H1 (cell line): ENCODE measurements at regions not wholly inside any gene's neighbourhood (a gene's known extent, or its start where the extent isn't known, plus 50 kb on each side); places are given as distances from the start of the nearest gene placed in this dataset.

Experiments used
- CTCF ChIA-PET: fragments of 300-600 bp; sonication (Branson Sonifier 250); formaldehyde crosslinking; loops from one replicate; lab custom pipeline; 2021; ENCODE audit not compliant: partially characterized antibody; lab: Charles Lee
- POLR2A ChIA-PET: fragments of 300-600 bp; sonication (Branson Sonifier 250); formaldehyde crosslinking; loops from one replicate; lab custom pipeline; 2021; ENCODE audit warnings: inconsistent platforms; ENCODE audit not compliant: partially characterized antibody; lab: Charles Lee
- DNase-seq, 2 experiments: peaks; one replicate each; pipeline versions ENCODE4 v3.0.0 to v3.0.0-alpha.2; 2010 to 2022; ENCODE audit warnings: low spot score in 2 of 2, low read depth in 1 of 2, mixed read lengths in 1 of 2
- FAIRE-seq: peaks from 2 replicates; lab custom pipeline; 2011; peaks lifted over from hg19 to GRCh38; lab: Jason Lieb, UNC
- H2AFZ ChIP-seq: 2 replicates; pipeline ENCODE4 v1.8.1; 2012; ENCODE audit warnings: low read length, inconsistent platforms
- H2AK5ac ChIP-seq: 2 replicates; pipeline ENCODE4 v1.6.1; 2013; ENCODE audit warnings: low read depth, low read length
- H2BK120ac ChIP-seq: replicated peaks from 2 replicates; pipeline ENCODE3; 2013; ENCODE audit warnings: low read depth, low read length, inconsistent platforms
- H2BK12ac ChIP-seq: 2 replicates; pipeline ENCODE4 v1.6.1; 2013; ENCODE audit warnings: low read depth, low read length
- H2BK15ac ChIP-seq: 2 replicates; pipeline ENCODE4 v1.6.1; 2013; ENCODE audit warnings: low read length
- H2BK20ac ChIP-seq: 2 replicates; pipeline ENCODE4 v1.6.1; 2013; ENCODE audit warnings: low read length
- H2BK5ac ChIP-seq: 2 replicates; pipeline ENCODE4 v1.6.1; 2013; ENCODE audit warnings: low read depth, low read length
- H3K14ac ChIP-seq: 2 replicates; pipeline ENCODE4 v1.6.1; 2013; ENCODE audit warnings: inconsistent platforms; ENCODE audit not compliant: insufficient read length
- H3K18ac ChIP-seq: 2 replicates; pipeline ENCODE4 v1.6.1; 2013; ENCODE audit warnings: low read length; ENCODE audit errors: extremely low read depth
- H3K23ac ChIP-seq: 2 replicates; pipeline ENCODE4 v1.6.1; 2013; ENCODE audit warnings: inconsistent platforms; ENCODE audit not compliant: insufficient read length
- H3K23me2 ChIP-seq: 2 replicates; pipeline ENCODE4 v1.6.1; 2013; ENCODE audit warnings: low read depth, low read length
- H3K27ac ChIP-seq: 2 replicates; pipeline ENCODE4 v1.6.1; 2011; ENCODE audit warnings: low read depth, low read length, inconsistent platforms
- H3K27me3 ChIP-seq, 4 experiments: replicated peaks in 1 of 4; 1 replicate in 1 of 4; 2 replicates in 3 of 4; pipeline versions ENCODE4 v1.6.1 to v1.8.1; 2011 to 2013; ENCODE audit warnings: low read length in 3 of 4, mild to moderate bottlenecking in 3 of 4, inconsistent platforms in 2 of 4, mixed read lengths in 2 of 4, moderate library complexity in 1 of 4; ENCODE audit not compliant: control insufficient read depth in 3 of 4, insufficient read depth in 3 of 4; ENCODE audit errors: extremely low read depth in 1 of 4
- H3K36me3 ChIP-seq, 4 experiments: 2 replicates each; pipeline versions ENCODE4 v1.6.1 to v1.8.1; 2011 to 2013; ENCODE audit warnings: mild to moderate bottlenecking in 4 of 4, low read length in 3 of 4, moderate library complexity in 2 of 4, control low read depth in 1 of 4, inconsistent platforms in 1 of 4; ENCODE audit not compliant: insufficient read depth in 4 of 4, control insufficient read depth in 2 of 4
- H3K4ac ChIP-seq: replicated peaks from 2 replicates; pipeline ENCODE3; 2013; ENCODE audit warnings: low read length, low read depth, mixed read lengths, inconsistent platforms; ENCODE audit not compliant: insufficient read length
- H3K4me1 ChIP-seq, 4 experiments: replicated peaks in 1 of 4; 1 replicate in 1 of 4; 2 replicates in 3 of 4; pipeline versions ENCODE4 v1.6.1 to v1.8.1; 2011 to 2013; ENCODE audit warnings: low read length in 3 of 4, inconsistent platforms in 2 of 4, mixed read lengths in 1 of 4; ENCODE audit not compliant: insufficient read depth in 4 of 4, control insufficient read depth in 3 of 4
- H3K4me2 ChIP-seq, 2 experiments: 2 replicates each; pipeline versions ENCODE4 v1.6.1 to v1.8.1; 2011 to 2013; ENCODE audit warnings: low read depth in 2 of 2, low read length in 2 of 2, control low read depth in 1 of 2, inconsistent platforms in 1 of 2, mild to moderate bottlenecking in 1 of 2; ENCODE audit not compliant: insufficient read depth in 1 of 2
- H3K4me3 ChIP-seq, 4 experiments: fragments of 200-600, 300-600 bp in 1 of 4; sonication (generic), shearing (Covaris generic), sonication (Bioruptor Twin) in 1 of 4; 2 replicates each; pipeline versions ENCODE4 v1.5.1 to v1.8.1; 2011 to 2016; ENCODE audit warnings: low read length in 4 of 4, low read depth in 3 of 4, control low read depth in 2 of 4, inconsistent platforms in 2 of 4, mild to moderate bottlenecking in 2 of 4, mixed read lengths in 1 of 4, moderate library complexity in 1 of 4; ENCODE audit not compliant: insufficient read depth in 2 of 4; ENCODE audit errors: extremely low read depth in 1 of 4
- H3K56ac ChIP-seq: replicated peaks from 2 replicates; pipeline ENCODE3; 2013; ENCODE audit warnings: low read depth, mild to moderate bottlenecking, mixed read lengths, low read length, inconsistent platforms; ENCODE audit not compliant: insufficient read length
- H3K79me1 ChIP-seq: 2 replicates; pipeline ENCODE4 v1.6.1; 2013; ENCODE audit warnings: low read depth, low read length, control low read depth
- H3K79me2 ChIP-seq, 2 experiments: 2 replicates each; pipeline versions ENCODE4 v1.6.1 to v1.8.1; 2012 to 2013; ENCODE audit warnings: low read length in 2 of 2, mild to moderate bottlenecking in 2 of 2, inconsistent platforms in 1 of 2; ENCODE audit not compliant: insufficient read depth in 2 of 2, control insufficient read depth in 1 of 2
- H3K9ac ChIP-seq, 4 experiments: replicated peaks in 1 of 4; 1 replicate in 1 of 4; 2 replicates in 3 of 4; pipeline versions ENCODE4 v1.6.1 to v1.8.1; 2011 to 2013; ENCODE audit warnings: low read depth in 3 of 4, low read length in 3 of 4, control low read depth in 2 of 4, mild to moderate bottlenecking in 2 of 4, moderate library complexity in 2 of 4, inconsistent platforms in 1 of 4; ENCODE audit errors: extremely low read depth in 1 of 4
- H3K9me3 ChIP-seq, 2 experiments: 2 replicates each; pipeline versions ENCODE4 v1.6.1 to v1.8.1; 2012 to 2013; ENCODE audit warnings: mild to moderate bottlenecking in 2 of 2, moderate library complexity in 2 of 2, control low read depth in 1 of 2, inconsistent platforms in 1 of 2, low read depth in 1 of 2, low read length in 1 of 2, mixed read lengths in 1 of 2; ENCODE audit not compliant: insufficient read depth in 2 of 2
- H4K20me1 ChIP-seq, 2 experiments: replicated peaks in 1 of 2; 2 replicates each; pipeline versions ENCODE3 to v1.8.1; 2011 to 2013; ENCODE audit warnings: inconsistent platforms in 2 of 2, low read length in 2 of 2, mild to moderate bottlenecking in 1 of 2; ENCODE audit not compliant: insufficient read depth in 2 of 2, control insufficient read depth in 1 of 2
- H4K5ac ChIP-seq: 2 replicates; pipeline ENCODE4 v1.6.1; 2013; ENCODE audit warnings: low read length, low read depth, mixed read lengths, inconsistent platforms; ENCODE audit not compliant: insufficient read length
- H4K8ac ChIP-seq: 2 replicates; pipeline ENCODE4 v1.8.0; 2013; ENCODE audit warnings: mild to moderate bottlenecking, moderate library complexity, low read length, inconsistent platforms; ENCODE audit not compliant: insufficient read depth; ENCODE audit errors: extremely low read depth
- H4K91ac ChIP-seq: replicated peaks from 2 replicates; pipeline ENCODE3; 2013; ENCODE audit warnings: low read length, mixed read lengths, inconsistent platforms; ENCODE audit not compliant: insufficient read length
- CBX5 ChIP-seq: fragments of 300-800, 300-1000 bp; sonication (generic); IDR thresholded peaks from 2 replicates; pipeline ENCODE4 v1.7.1; 2016; ENCODE audit warnings: antibody characterized with exemption, low read length, low read depth
- EGR1 ChIP-seq: IDR thresholded peaks from 2 replicates; pipeline ENCODE4 v1.6.1; 2011; ENCODE audit warnings: low read depth, low read length, borderline replicate concordance
- JUN ChIP-seq: IDR thresholded peaks from 2 replicates; pipeline ENCODE4 v1.6.1; 2011; ENCODE audit warnings: low read depth, mild to moderate bottlenecking, improper control_type of control experiment, low read length
- KDM1A ChIP-seq: fragments of 200-600, 300-600 bp; sonication (generic); IDR thresholded peaks from 2 replicates; pipeline ENCODE4 v1.7.1; 2016; ENCODE audit warnings: mild to moderate bottlenecking, low read length, borderline replicate concordance
- SP2 ChIP-seq: IDR thresholded peaks from 2 replicates; pipeline ENCODE4 v1.6.1; 2012; ENCODE audit warnings: mild to moderate bottlenecking, low read length, inconsistent platforms
- SP4 ChIP-seq: IDR thresholded peaks from 2 replicates; pipeline ENCODE4 v1.6.1; 2012; ENCODE audit warnings: low read length, inconsistent platforms
- WGBS, 2 experiments: shearing (Covaris generic) in 1 of 2; methylation state at CpG; one replicate each; pipeline versions ENCODE4 v1.1.6 to v1.1.7; 2013 to 2015; ENCODE audit warnings: low lambda C conversion rate in 2 of 2, mixed read lengths in 2 of 2, inconsistent platforms in 1 of 2, low coverage in 1 of 2, missing lambda C conversion rate in 1 of 2; ENCODE audit not compliant: insufficient replicate concordance in 2 of 2, insufficient coverage in 1 of 2, insufficient read length in 1 of 2; ENCODE audit errors: extremely low coverage in 1 of 2, missing lambda C conversion rate in 1 of 2; 5-methylcytosine and 5-hydroxymethylcytosine counted together
- TF ChIP-seq, protein P1 (sequence below): IDR thresholded peaks from 2 replicates; pipeline ENCODE4 v1.6.1; 2012; ENCODE audit warnings: inconsistent platforms

DNA sequence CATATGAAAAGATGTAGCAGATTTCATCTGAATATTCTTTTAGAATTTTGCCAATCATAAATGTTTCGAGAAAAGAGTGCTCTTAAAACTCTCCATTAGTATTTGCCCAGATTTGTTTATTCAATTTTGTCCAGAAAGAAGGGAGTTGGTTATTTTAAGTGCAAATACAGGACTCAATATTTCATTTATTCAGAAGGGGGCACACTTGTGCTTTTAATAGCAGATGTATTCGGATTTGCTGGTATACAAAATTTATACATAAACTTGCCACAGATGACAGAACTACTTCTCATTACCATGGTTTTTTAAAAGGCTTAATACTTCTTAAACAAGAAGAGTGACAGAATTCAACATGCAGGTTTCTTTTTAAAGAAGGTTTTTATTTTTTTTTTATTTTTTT lies 69.8 kb upstream of the GRM7 start:
- Histone ChIP-seq H3K4me3 (no peak overlapping the region), H3K79me1 (no peaks in the 10 kb centered on the region), H2AFZ (no peak overlapping the region), H3K18ac (no peak overlapping the region), H3K27me3 (no peaks in the 10 kb centered on the region), H3K9ac (no peak overlapping the region), H2BK15ac (no peak overlapping the region), H3K23ac (no peak overlapping the region), H2BK5ac (no peak overlapping the region), H3K36me3 (no peaks in the 10 kb centered on the region), H4K91ac (no peak overlapping the region), H4K8ac (no peak overlapping the region), H3K4me1 (no peaks in the 10 kb centered on the region; a peak in 2 of 7 replicates), H2BK120ac (no peak overlapping the region), H4K5ac (no peak overlapping the region), H2AK5ac (no peak overlapping the region), H3K27ac (no peak overlapping the region), H3K23me2 (no peaks in the 10 kb centered on the region), H2BK20ac (no peak overlapping the region), H3K9me3 (no peaks in the 10 kb centered on the region), H3K4me2 (no peak overlapping the region), H3K79me2 (no peaks in the 10 kb centered on the region), H3K4ac (no peak overlapping the region), H3K56ac (no peak overlapping the region), H3K14ac (no peak overlapping the region), H4K20me1 (no peaks in the 10 kb centered on the region), H2BK12ac (no peak overlapping the region)
- ChIA-PET CTCF (interaction anchor here (0.7 to 1.5 kb wide), 2 partner anchors 11 to 30 kb away, joined by 3 read pairs; no protein-coding TSS in a partner anchor), POLR2A (no interaction called here)
- FAIRE-seq (no peak), DNase-seq (no peak)
- no peak for TF ChIP-seq JUN
- TF ChIP-seq CBX5, result no peak
- TF ChIP-seq, protein P1, sequence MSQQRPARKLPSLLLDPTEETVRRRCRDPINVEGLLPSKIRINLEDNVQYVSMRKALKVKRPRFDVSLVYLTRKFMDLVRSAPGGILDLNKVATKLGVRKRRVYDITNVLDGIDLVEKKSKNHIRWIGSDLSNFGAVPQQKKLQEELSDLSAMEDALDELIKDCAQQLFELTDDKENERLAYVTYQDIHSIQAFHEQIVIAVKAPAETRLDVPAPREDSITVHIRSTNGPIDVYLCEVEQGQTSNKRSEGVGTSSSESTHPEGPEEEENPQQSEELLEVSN, result no peak
- TF ChIP-seq SP2, result no peak
- no peak for TF ChIP-seq SP4
- TF ChIP-seq EGR1, result no peak
- no peak for TF ChIP-seq KDM1A
- 96% methylated on average over 2 of the region's 2 CpGs; no CpG with 5 or more reads in 1 of the 2 experiments for WGBS, 2 experiments
